Liver (tissue), 3 donors: ENCODE measurements at regions not wholly inside any gene's neighbourhood (a gene's known extent, or its start where the extent isn't known, plus 50 kb on each side); places are given as distances from the start of the nearest gene placed in this dataset.

ENCODE experiments used
- GABPA ChIP-seq, 2 donors: IDR thresholded peaks in 1 of 2; conservative IDR thresholded peaks in 1 of 2; 2 replicates each; pipeline ENCODE4 v1.6.1; 2016; ENCODE audit warnings: antibody characterized with exemption in 2 of 2, mild to moderate bottlenecking in 1 of 2, moderate library complexity in 1 of 2
- HNF4G ChIP-seq: IDR thresholded peaks from 2 replicates; pipeline ENCODE4 v1.6.1; 2016; ENCODE audit warnings: antibody characterized with exemption
- TF ChIP-seq, protein P1 (sequence below): fragments of 150-350 bp; IDR thresholded peaks from 2 replicates; pipeline ENCODE4 v1.5.1; 2017; ENCODE audit warnings: improper control_type of control experiment, low read depth, low read length; ENCODE audit not compliant: missing input control
- TF ChIP-seq, protein P2 (sequence below): IDR thresholded peaks from 2 replicates; pipeline ENCODE4 v1.6.1; 2016; ENCODE audit warnings: antibody characterized with exemption
- TF ChIP-seq, protein P3 (sequence below): IDR thresholded peaks from 2 replicates; pipeline ENCODE4 v1.6.1; 2016; ENCODE audit warnings: antibody characterized with exemption
- donor health status: healthy.
- donor health status: healthy.

DNA sequence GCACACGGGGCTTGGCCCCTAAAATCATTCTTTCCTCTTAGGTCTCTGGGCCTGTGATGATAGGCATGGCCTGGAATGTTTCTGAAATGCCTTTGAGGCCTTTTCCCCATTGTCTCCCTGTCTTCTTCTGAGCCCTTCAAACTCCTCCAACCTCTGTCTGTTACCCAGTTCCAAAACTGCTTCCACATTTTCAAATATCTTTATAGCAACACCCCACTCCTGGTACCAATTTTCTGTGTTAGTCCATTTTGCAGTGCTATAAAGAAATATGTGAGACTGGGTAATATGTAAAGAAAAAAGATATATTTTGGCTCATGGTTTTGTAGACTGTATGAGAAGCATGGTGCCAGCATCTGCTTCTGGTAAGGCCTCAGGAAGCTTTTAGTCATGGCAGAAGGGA is 158.8 kb downstream of the TM2D1 start:
- TF ChIP-seq, protein P1, sequence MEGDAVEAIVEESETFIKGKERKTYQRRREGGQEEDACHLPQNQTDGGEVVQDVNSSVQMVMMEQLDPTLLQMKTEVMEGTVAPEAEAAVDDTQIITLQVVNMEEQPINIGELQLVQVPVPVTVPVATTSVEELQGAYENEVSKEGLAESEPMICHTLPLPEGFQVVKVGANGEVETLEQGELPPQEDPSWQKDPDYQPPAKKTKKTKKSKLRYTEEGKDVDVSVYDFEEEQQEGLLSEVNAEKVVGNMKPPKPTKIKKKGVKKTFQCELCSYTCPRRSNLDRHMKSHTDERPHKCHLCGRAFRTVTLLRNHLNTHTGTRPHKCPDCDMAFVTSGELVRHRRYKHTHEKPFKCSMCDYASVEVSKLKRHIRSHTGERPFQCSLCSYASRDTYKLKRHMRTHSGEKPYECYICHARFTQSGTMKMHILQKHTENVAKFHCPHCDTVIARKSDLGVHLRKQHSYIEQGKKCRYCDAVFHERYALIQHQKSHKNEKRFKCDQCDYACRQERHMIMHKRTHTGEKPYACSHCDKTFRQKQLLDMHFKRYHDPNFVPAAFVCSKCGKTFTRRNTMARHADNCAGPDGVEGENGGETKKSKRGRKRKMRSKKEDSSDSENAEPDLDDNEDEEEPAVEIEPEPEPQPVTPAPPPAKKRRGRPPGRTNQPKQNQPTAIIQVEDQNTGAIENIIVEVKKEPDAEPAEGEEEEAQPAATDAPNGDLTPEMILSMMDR = no peak
- TF ChIP-seq HNF4G (no peak), GABPA (IDR thresholded peaks at IDR 0.05 in 1 of 2, conservative IDR thresholded peaks at IDR 0.05 in 1 of 2) (no peak)
- TF ChIP-seq, protein P2, sequence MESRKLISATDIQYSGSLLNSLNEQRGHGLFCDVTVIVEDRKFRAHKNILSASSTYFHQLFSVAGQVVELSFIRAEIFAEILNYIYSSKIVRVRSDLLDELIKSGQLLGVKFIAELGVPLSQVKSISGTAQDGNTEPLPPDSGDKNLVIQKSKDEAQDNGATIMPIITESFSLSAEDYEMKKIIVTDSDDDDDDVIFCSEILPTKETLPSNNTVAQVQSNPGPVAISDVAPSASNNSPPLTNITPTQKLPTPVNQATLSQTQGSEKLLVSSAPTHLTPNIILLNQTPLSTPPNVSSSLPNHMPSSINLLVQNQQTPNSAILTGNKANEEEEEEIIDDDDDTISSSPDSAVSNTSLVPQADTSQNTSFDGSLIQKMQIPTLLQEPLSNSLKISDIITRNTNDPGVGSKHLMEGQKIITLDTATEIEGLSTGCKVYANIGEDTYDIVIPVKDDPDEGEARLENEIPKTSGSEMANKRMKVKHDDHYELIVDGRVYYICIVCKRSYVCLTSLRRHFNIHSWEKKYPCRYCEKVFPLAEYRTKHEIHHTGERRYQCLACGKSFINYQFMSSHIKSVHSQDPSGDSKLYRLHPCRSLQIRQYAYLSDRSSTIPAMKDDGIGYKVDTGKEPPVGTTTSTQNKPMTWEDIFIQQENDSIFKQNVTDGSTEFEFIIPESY = no peak
- TF ChIP-seq, protein P3, sequence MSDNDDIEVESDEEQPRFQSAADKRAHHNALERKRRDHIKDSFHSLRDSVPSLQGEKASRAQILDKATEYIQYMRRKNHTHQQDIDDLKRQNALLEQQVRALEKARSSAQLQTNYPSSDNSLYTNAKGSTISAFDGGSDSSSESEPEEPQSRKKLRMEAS = no peak
